ENCODE measurements at regions not wholly inside any gene's neighbourhood (a gene's known extent, or its start where the extent isn't known, plus 50 kb on each side); places are given as distances from the start of the nearest gene placed in this dataset.

DNA sequence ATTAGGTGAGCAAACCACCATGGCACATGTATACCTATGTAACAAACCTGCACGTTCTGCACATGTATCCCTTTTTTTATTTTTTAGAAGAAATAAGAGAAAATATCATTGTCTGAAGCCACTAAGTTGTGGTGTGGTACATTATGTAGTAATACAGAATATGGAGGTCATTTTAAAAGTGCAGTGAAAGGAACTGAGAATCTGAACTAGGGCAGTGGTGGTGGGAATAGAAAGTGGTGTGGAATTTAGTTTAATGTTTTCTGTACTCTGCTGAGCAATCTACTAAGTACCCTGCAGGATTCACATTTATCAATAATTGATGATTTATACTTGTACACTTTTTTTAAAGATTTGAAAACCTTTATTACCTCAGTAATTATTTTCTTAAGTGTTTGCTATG is 283.5 kb downstream of the CHL1 start:
- TF ChIP-seq, protein P1, sequence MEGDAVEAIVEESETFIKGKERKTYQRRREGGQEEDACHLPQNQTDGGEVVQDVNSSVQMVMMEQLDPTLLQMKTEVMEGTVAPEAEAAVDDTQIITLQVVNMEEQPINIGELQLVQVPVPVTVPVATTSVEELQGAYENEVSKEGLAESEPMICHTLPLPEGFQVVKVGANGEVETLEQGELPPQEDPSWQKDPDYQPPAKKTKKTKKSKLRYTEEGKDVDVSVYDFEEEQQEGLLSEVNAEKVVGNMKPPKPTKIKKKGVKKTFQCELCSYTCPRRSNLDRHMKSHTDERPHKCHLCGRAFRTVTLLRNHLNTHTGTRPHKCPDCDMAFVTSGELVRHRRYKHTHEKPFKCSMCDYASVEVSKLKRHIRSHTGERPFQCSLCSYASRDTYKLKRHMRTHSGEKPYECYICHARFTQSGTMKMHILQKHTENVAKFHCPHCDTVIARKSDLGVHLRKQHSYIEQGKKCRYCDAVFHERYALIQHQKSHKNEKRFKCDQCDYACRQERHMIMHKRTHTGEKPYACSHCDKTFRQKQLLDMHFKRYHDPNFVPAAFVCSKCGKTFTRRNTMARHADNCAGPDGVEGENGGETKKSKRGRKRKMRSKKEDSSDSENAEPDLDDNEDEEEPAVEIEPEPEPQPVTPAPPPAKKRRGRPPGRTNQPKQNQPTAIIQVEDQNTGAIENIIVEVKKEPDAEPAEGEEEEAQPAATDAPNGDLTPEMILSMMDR (IDR thresholded peaks at IDR 0.05) = no peak
- TF ChIP-seq POLR2AphosphoS5 (IDR thresholded peaks at IDR 0.05) (no peak), POLR2A (IDR thresholded peaks at IDR 0.05) (no peak), EP300 (IDR thresholded peaks at IDR 0.05) (no peak)
